ENCODE measurements at regions not wholly inside any gene's neighbourhood (a gene's known extent, or its start where the extent isn't known, plus 50 kb on each side); places are given as distances from the start of the nearest gene placed in this dataset.

- H3K27ac Mint-ChIP-seq, result no peak overlapping the region
- H3K27me3 Mint-ChIP-seq (ENCODE audit: insufficient read depth), result no peaks in the 10 kb centered on the region
- no peaks in the 10 kb centered on the region for H3K4me1 Mint-ChIP-seq
- H3K9me3 Mint-ChIP-seq, result no peaks in the 10 kb centered on the region
- H3K4me3 ChIP-seq (ENCODE audit: low read length), result no peak overlapping the region
- H3K9me3 ChIP-seq (ENCODE audit: control insufficient read depth, low read length), result no peaks in the 10 kb centered on the region
- TF ChIP-seq CTCF (conservative IDR thresholded peaks at IDR 0.05), result no peak
- no peaks in the 10 kb centered on the region for H3K36me3 Mint-ChIP-seq (ENCODE audit: low read depth)
- peaks cover 3% of the 10 kb centered on the region for H3K4me1 ChIP-seq (ENCODE audit: control insufficient read depth, insufficient read depth, low read length)
- no peak overlapping the region for H3K9ac ChIP-seq (ENCODE audit: extremely low read depth, low read length, poor library complexity, severe bottlenecking)
- H3K27me3 ChIP-seq (ENCODE audit: control insufficient read depth, insufficient read depth, low read length, poor library complexity, severe bottlenecking), result no peaks in the 10 kb centered on the region
- no peak overlapping the region for H3K27ac ChIP-seq (ENCODE audit: low read depth, low read length)
- H3K36me3 ChIP-seq (ENCODE audit: control insufficient read depth, insufficient read depth, low read length), result no peaks in the 10 kb centered on the region
- DNase-seq, result no peak
- H3K4me3 Mint-ChIP-seq, result no peak overlapping the region
- 100% methylated on average over 3 of the region's 3 CpGs; no CpG with 5 or more reads in 1 of the 2 experiments for WGBS, 2 experiments (ENCODE audit: insufficient coverage in 1 of 2, insufficient read length in 1 of 2)
Observed at GRCh38 chr5:164058621-164059020, 553.2 kb downstream of the MAT2B start.

- Histone ChIP-seq H3K4me3 (ENCODE audit: low read length) (no peak overlapping the region), H3K9me3 (ENCODE audit: control insufficient read depth, low read length) (no peaks in the 10 kb centered on the region), H3K36me3 (ENCODE audit: control insufficient read depth, insufficient read depth, low read length) (no peaks in the 10 kb centered on the region), H3K27ac (ENCODE audit: low read depth, low read length) (no peak overlapping the region), H3K27me3 (ENCODE audit: control insufficient read depth, insufficient read depth, low read length, poor library complexity, severe bottlenecking) (no peaks in the 10 kb centered on the region), H3K4me1 (ENCODE audit: control insufficient read depth, insufficient read depth, low read length) (peaks cover 3% of the 10 kb centered on the region), H3K9ac (ENCODE audit: extremely low read depth, low read length, poor library complexity, severe bottlenecking) (no peak overlapping the region)
- no peak for TF ChIP-seq CTCF (conservative IDR thresholded peaks at IDR 0.05)
- no peaks in the 10 kb centered on the region for H3K27me3 Mint-ChIP-seq (ENCODE audit: insufficient read depth)
- 97% methylated on average over 2 of the region's 2 CpGs; no CpG with 5 or more reads in 1 of the 2 experiments for WGBS, 2 experiments (ENCODE audit: insufficient coverage in 1 of 2, insufficient read length in 1 of 2)
- no peaks in the 10 kb centered on the region for H3K4me1 Mint-ChIP-seq
- no peaks in the 10 kb centered on the region for H3K9me3 Mint-ChIP-seq
- H3K36me3 Mint-ChIP-seq (ENCODE audit: low read depth), result no peaks in the 10 kb centered on the region
- H3K4me3 Mint-ChIP-seq, result no peak overlapping the region
- H3K27ac Mint-ChIP-seq, result no peak overlapping the region
- DNase-seq, result no peak
Observed at GRCh38 chr5:164059471-164059870, 554.1 kb downstream of the MAT2B start.

DNA sequence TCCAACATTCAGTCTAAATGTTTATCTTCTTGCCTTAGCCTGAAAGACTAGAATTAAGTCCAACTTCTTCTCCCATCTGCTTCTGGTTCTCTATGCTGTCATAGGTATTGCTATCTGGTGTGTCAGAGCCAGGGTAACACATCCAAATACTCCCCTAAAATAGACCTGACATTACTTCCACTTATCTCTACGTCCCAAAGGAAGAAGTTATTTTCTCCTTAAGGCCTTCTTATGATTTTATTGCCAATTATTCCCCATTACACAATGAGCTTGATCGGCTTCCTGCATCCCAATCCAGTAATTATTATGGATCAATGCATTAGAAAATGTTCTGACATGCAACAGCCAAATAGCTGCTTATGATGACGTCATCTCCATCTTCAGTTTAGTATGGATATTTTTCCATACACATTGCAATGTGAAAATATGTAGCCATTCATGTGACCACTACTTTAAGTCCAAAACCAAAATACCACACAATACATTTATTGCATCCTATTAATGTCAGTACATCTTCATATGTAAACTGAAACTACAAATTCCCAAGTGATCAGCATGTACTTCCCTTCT is 555.5 kb downstream of the MAT2B start:
- no peaks in the 10 kb centered on the region for H3K36me3 ChIP-seq (ENCODE audit: control insufficient read depth, insufficient read depth, low read length)
- no peak overlapping the region for H3K9ac ChIP-seq (ENCODE audit: extremely low read depth, low read length, poor library complexity, severe bottlenecking)
- H3K4me1 Mint-ChIP-seq, result no peaks in the 10 kb centered on the region
- H3K9me3 Mint-ChIP-seq, result no peaks in the 10 kb centered on the region
- no peaks in the 10 kb centered on the region for H3K9me3 ChIP-seq (ENCODE audit: control insufficient read depth, low read length)
- no peaks in the 10 kb centered on the region for H3K36me3 Mint-ChIP-seq (ENCODE audit: low read depth)
- H3K27me3 ChIP-seq (ENCODE audit: control insufficient read depth, insufficient read depth, low read length, poor library complexity, severe bottlenecking), result no peaks in the 10 kb centered on the region
- H3K4me3 Mint-ChIP-seq, result no peak overlapping the region
- H3K4me1 ChIP-seq (ENCODE audit: control insufficient read depth, insufficient read depth, low read length), result peaks cover 3% of the 10 kb centered on the region
- no peak overlapping the region for H3K27ac ChIP-seq (ENCODE audit: low read depth, low read length)
- H3K27ac Mint-ChIP-seq, result no peak overlapping the region
- 91 to 100% methylated on average over 2 to 3 of the region's 3 CpGs for WGBS, 2 experiments (ENCODE audit: insufficient coverage in 1 of 2, insufficient read length in 1 of 2)
- TF ChIP-seq CTCF (conservative IDR thresholded peaks at IDR 0.05), result no peak
- no peaks in the 10 kb centered on the region for H3K27me3 Mint-ChIP-seq (ENCODE audit: insufficient read depth)
- no peak overlapping the region for H3K4me3 ChIP-seq (ENCODE audit: low read length)
- DNase-seq, result no peak

Data from endodermal cell (in vitro differentiated cells).